ENCODE measurements at regions not wholly inside any gene's neighbourhood (a gene's known extent, or its start where the extent isn't known, plus 50 kb on each side); places are given as distances from the start of the nearest gene placed in this dataset.

DNA sequence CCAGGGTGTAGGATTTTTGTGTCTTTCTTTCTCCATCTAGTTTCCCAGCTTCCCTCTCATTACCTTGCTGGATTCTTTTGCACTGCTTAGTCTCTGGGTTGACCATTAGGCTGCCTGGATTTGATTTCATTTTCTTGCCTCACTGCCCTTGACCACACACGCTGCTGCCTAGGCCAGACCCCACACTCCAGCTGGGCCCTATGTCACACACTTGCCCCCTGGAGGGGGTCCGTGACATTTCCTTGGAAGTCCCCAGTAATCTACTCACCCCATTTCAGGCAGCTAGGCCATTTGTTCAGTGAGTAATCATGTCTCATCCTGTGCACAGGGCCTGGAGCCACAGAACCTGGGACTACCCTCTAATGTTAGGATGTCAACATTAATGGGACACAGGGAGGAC lies 81.9 kb upstream of the SPON1 start:
- TF ChIP-seq CTCF (IDR thresholded peaks at IDR 0.05) = no peak
- TF ChIP-seq POLR2AphosphoS5 (IDR thresholded peaks at IDR 0.05) = no peak
- TF ChIP-seq POLR2A (IDR thresholded peaks at IDR 0.05) = no peak
